ENCODE measurements at regions not wholly inside any gene's neighbourhood (a gene's known extent, or its start where the extent isn't known, plus 50 kb on each side); places are given as distances from the start of the nearest gene placed in this dataset.

- no peaks in the 10 kb centered on the region for H3K9me3 ChIP-seq (ENCODE audit: low read depth)
- no peaks in the 10 kb centered on the region for H3K79me2 ChIP-seq (ENCODE audit: low read depth)
- no peaks in the 10 kb centered on the region for H3K36me3 Mint-ChIP-seq
- no peak overlapping the region for H3K4me3 ChIP-seq
- no peaks in the 10 kb centered on the region for H3K36me3 ChIP-seq
- no peaks in the 10 kb centered on the region for H3K4me1 Mint-ChIP-seq
- no peak for TF ChIP-seq EZH2phosphoT487 (IDR thresholded peaks at IDR 0.05)
- no peak for TF ChIP-seq CTCF (IDR thresholded peaks at IDR 0.05)
- no peak for TF ChIP-seq EZH2 (IDR thresholded peaks at IDR 0.05)
- H3F3A ChIP-seq (ENCODE audit: low read depth), result no peaks in the 10 kb centered on the region
- no peaks in the 10 kb centered on the region for H3K9me3 Mint-ChIP-seq
- no peaks in the 10 kb centered on the region for H3K4me1 ChIP-seq
- H3K4me3 Mint-ChIP-seq, result no peak overlapping the region
- no peak overlapping the region for H3K4me2 ChIP-seq
- no peak overlapping the region for H3K9ac ChIP-seq
- peaks cover 4% of the 10 kb centered on the region for H3K27me3 Mint-ChIP-seq (ENCODE audit: insufficient read depth, low read depth)
- H3K27ac ChIP-seq, result no peak overlapping the region
- no peak for DNase-seq (ENCODE audit: low spot score)
- no peak overlapping the region for H2AFZ ChIP-seq (replicated peaks)
- H4K20me1 ChIP-seq (ENCODE audit: low read depth), result no peaks in the 10 kb centered on the region
- H3K27me3 ChIP-seq, result no peaks in the 10 kb centered on the region
- no peak overlapping the region for H3K27ac Mint-ChIP-seq
Measured at GRCh38 chr2:71787108-71787415, 333.7 kb downstream of the DYSF start.

GRCh38 chr2:71786291-71787107 is 333.1 kb downstream of the DYSF start:
- Histone ChIP-seq H3K4me3 (no peak overlapping the region), H4K20me1 (ENCODE audit: low read depth) (no peaks in the 10 kb centered on the region), H3K9me3 (ENCODE audit: low read depth) (no peaks in the 10 kb centered on the region), H3K36me3 (no peaks in the 10 kb centered on the region), H3K9ac (no peak overlapping the region), H2AFZ (replicated peaks) (no peak overlapping the region), H3F3A (ENCODE audit: low read depth) (no peaks in the 10 kb centered on the region), H3K4me1 (no peaks in the 10 kb centered on the region), H3K27me3 (no peaks in the 10 kb centered on the region), H3K79me2 (ENCODE audit: low read depth) (no peaks in the 10 kb centered on the region), H3K4me2 (no peak overlapping the region), H3K27ac (no peak overlapping the region)
- Mint-ChIP-seq H3K9me3 (no peaks in the 10 kb centered on the region), H3K27ac (no peak overlapping the region), H3K36me3 (no peaks in the 10 kb centered on the region), H3K4me3 (no peak overlapping the region), H3K4me1 (no peaks in the 10 kb centered on the region), H3K27me3 (ENCODE audit: insufficient read depth, low read depth) (peaks cover 6% of the 10 kb centered on the region)
- TF ChIP-seq EZH2 (IDR thresholded peaks at IDR 0.05) (no peak), EZH2phosphoT487 (IDR thresholded peaks at IDR 0.05) (no peak), CTCF (IDR thresholded peaks at IDR 0.05) (no peak)
- DNase-seq (ENCODE audit: low spot score), result no peak

- no peaks in the 10 kb centered on the region for H3K9me3 Mint-ChIP-seq
- Histone ChIP-seq H3K9me3 (ENCODE audit: low read depth) (no peaks in the 10 kb centered on the region), H3K27me3 (no peaks in the 10 kb centered on the region), H3F3A (ENCODE audit: low read depth) (no peaks in the 10 kb centered on the region), H3K4me1 (no peaks in the 10 kb centered on the region), H3K4me2 (no peak overlapping the region), H3K27ac (no peak overlapping the region), H4K20me1 (ENCODE audit: low read depth) (no peaks in the 10 kb centered on the region), H3K36me3 (no peaks in the 10 kb centered on the region), H3K79me2 (ENCODE audit: low read depth) (no peaks in the 10 kb centered on the region), H3K4me3 (no peak overlapping the region), H3K9ac (no peak overlapping the region), H2AFZ (replicated peaks) (no peak overlapping the region)
- H3K27me3 Mint-ChIP-seq (ENCODE audit: insufficient read depth, low read depth), result peaks cover 6% of the 10 kb centered on the region
- TF ChIP-seq CTCF (IDR thresholded peaks at IDR 0.05), result no peak
- TF ChIP-seq EZH2phosphoT487 (IDR thresholded peaks at IDR 0.05), result no peak
- no peak for TF ChIP-seq EZH2 (IDR thresholded peaks at IDR 0.05)
- DNase-seq (ENCODE audit: low spot score), result no peak
- no peaks in the 10 kb centered on the region for H3K4me1 Mint-ChIP-seq
- no peak overlapping the region for H3K4me3 Mint-ChIP-seq
- H3K36me3 Mint-ChIP-seq, result no peaks in the 10 kb centered on the region
- no peak overlapping the region for H3K27ac Mint-ChIP-seq
Measured at GRCh38 chr2:71785516-71785981, 332.2 kb downstream of the DYSF start.

Measured in neural progenitor cell (in vitro differentiated cells).